Tibial nerve (tissue), 4 donors: ENCODE measurements at regions not wholly inside any gene's neighbourhood (a gene's known extent, or its start where the extent isn't known, plus 50 kb on each side); places are given as distances from the start of the nearest gene placed in this dataset.

ENCODE experiments used
- CTCF ChIP-seq, 5 experiments: fragments of 200-600 bp in 3 of 5; fragments of 450-650 bp in 2 of 5; sonication (generic) in 3 of 5; IDR thresholded peaks; one replicate each; pipeline ENCODE4 v1.5.1; 2016 to 2019; ENCODE audit warnings: antibody characterized with exemption in 5 of 5, mild to moderate bottlenecking in 3 of 5, moderate library complexity in 2 of 5
- EP300 ChIP-seq, 2 donors: sonication (generic); formaldehyde crosslinking; IDR thresholded peaks; one replicate each; pipeline ENCODE4 v1.6.1; 2017; ENCODE audit warnings: antibody characterized with exemption in 2 of 2, mild to moderate bottlenecking in 1 of 2
- POLR2A ChIP-seq, 2 donors: fragments of 450-650 bp; IDR thresholded peaks; one replicate each; pipeline ENCODE4 v1.6.1; 2017; ENCODE audit warnings: antibody characterized with exemption in 2 of 2, mild to moderate bottlenecking in 2 of 2, moderate library complexity in 2 of 2

DNA sequence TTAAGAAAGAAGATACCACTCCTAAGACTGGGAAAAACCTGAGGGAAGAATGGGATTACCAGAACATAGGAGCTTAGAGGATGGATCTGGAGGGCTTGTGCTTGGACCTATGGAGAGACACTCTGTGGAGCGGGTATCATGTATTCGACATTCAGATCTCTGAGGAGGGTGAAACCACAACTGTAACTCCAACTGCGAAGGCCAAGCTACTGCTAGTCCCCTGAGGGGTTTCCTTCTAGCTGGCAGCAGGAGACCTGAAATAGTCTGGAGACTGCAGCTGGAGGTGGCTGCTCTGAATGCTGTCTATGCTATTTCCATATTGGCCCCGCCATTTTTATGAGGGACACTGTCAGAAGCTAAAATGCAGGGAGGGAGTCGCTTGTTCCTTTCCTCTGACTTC lies 462.3 kb downstream of the PTPRC start:
- TF ChIP-seq POLR2A (IDR thresholded peaks at IDR 0.05) (no peak), CTCF (IDR thresholded peaks at IDR 0.05) (no peak), EP300 (IDR thresholded peaks at IDR 0.05) (no peak)
